ENCODE measurements at regions not wholly inside any gene's neighbourhood (a gene's known extent, or its start where the extent isn't known, plus 50 kb on each side); places are given as distances from the start of the nearest gene placed in this dataset.

DNA sequence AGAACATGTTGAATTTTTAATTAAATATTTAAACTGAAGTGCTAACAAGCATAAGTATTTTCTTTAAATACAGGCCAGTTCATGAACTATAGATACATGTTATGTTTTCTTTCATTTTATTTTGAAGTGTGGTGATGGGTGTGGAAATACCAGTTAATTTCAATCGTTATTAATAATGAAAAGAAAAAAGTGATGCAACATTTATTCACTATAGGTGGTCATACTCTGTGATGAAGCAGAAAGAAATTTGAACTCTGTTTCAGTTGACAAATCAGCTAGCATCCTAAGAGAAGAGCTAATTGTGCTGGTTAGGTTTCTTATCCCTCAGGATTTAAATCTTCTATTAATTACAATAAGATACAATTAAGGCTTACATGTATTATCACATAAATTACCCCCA, 795.1 kb upstream of the DDX18 start:
- TF ChIP-seq, protein P1, sequence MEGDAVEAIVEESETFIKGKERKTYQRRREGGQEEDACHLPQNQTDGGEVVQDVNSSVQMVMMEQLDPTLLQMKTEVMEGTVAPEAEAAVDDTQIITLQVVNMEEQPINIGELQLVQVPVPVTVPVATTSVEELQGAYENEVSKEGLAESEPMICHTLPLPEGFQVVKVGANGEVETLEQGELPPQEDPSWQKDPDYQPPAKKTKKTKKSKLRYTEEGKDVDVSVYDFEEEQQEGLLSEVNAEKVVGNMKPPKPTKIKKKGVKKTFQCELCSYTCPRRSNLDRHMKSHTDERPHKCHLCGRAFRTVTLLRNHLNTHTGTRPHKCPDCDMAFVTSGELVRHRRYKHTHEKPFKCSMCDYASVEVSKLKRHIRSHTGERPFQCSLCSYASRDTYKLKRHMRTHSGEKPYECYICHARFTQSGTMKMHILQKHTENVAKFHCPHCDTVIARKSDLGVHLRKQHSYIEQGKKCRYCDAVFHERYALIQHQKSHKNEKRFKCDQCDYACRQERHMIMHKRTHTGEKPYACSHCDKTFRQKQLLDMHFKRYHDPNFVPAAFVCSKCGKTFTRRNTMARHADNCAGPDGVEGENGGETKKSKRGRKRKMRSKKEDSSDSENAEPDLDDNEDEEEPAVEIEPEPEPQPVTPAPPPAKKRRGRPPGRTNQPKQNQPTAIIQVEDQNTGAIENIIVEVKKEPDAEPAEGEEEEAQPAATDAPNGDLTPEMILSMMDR (IDR thresholded peaks at IDR 0.05; ENCODE audit: insufficient read depth, low read depth, low read length) = no peak
- no peak for TF ChIP-seq EZH2 (IDR thresholded peaks at IDR 0.05; ENCODE audit: insufficient read depth, low read length)
